ENCODE measurements at regions not wholly inside any gene's neighbourhood (a gene's known extent, or its start where the extent isn't known, plus 50 kb on each side); places are given as distances from the start of the nearest gene placed in this dataset.
"Not testable (repeated sequence)": the region's sequence is repeated elsewhere in the genome, so short reads cannot be mapped to it uniquely, and the experiment has no call there.

GRCh38 chr9:82404881-82405280 is 416.3 kb downstream of the SPATA31D1 start:
- no peak for DNase-seq

GRCh38 chr9:82406456-82407085 is 418.0 kb downstream of the SPATA31D1 start:
- no peak for DNase-seq

GRCh38 chr9:82410306-82410705 is 421.7 kb downstream of the SPATA31D1 start:
- no peak for DNase-seq

- no peak for DNase-seq
These were observed 422.3 kb downstream of the SPATA31D1 start for GRCh38 chr9:82410866-82411265.

GRCh38 chr9:82412586-82413305 is 424.2 kb downstream of the SPATA31D1 start:
- no peak for DNase-seq

- DNase-seq: no peak
These were observed 428.9 kb downstream of the SPATA31D1 start for GRCh38 chr9:82417501-82417900.

GRCh38 chr9:82418334-82418733 is 429.8 kb downstream of the SPATA31D1 start:
- no peak for DNase-seq

GRCh38 chr9:82419696-82420486 is 431.3 kb downstream of the SPATA31D1 start:
- no peak for DNase-seq

GRCh38 chr9:82421498-82421897 is 432.9 kb downstream of the SPATA31D1 start:
- DNase-seq: no peak

- DNase-seq: no peak
These were observed 435.1 kb downstream of the SPATA31D1 start for GRCh38 chr9:82423700-82424099.

GRCh38 chr9:82424599-82425120 is 436.1 kb downstream of the SPATA31D1 start:
- no peak for DNase-seq

- no peak for DNase-seq
These were observed 442.5 kb downstream of the SPATA31D1 start for GRCh38 chr9:82431121-82431520.

GRCh38 chr9:82433290-82433931 is 444.8 kb downstream of the SPATA31D1 start:
- not testable (repeated sequence) for DNase-seq

GRCh38 chr9:82436475-82436874 is 447.9 kb downstream of the SPATA31D1 start:
- DNase-seq: no peak

- not testable (repeated sequence) for DNase-seq
These were observed 448.6 kb downstream of the SPATA31D1 start for GRCh38 chr9:82437183-82437582.

GRCh38 chr9:82438581-82438980 is 450.0 kb downstream of the SPATA31D1 start:
- no peak for DNase-seq

GRCh38 chr9:82443312-82443711 is 454.7 kb downstream of the SPATA31D1 start:
- DNase-seq: no peak

GRCh38 chr9:82445556-82445955 is 457.0 kb downstream of the SPATA31D1 start:
- no peak for DNase-seq

- no peak for DNase-seq
These were observed 458.8 kb downstream of the SPATA31D1 start for GRCh38 chr9:82447343-82447742.

GRCh38 chr9:82449986-82450385 is 461.4 kb downstream of the SPATA31D1 start:
- DNase-seq: no peak

GRCh38 chr9:82454509-82455190 is 466.1 kb downstream of the SPATA31D1 start:
- no peak for DNase-seq

- DNase-seq: no peak
These were observed 468.1 kb downstream of the SPATA31D1 start for GRCh38 chr9:82456642-82457041.

All from CD4-positive, alpha-beta T cell treated with Interleukin-17A for 1 hour (primary cell).